IPS-20b (cell line): ENCODE measurements at regions not wholly inside any gene's neighbourhood (a gene's known extent, or its start where the extent isn't known, plus 50 kb on each side); places are given as distances from the start of the nearest gene placed in this dataset.
"Not testable (repeated sequence)": the region's sequence is repeated elsewhere in the genome, so short reads cannot be mapped to it uniquely, and the experiment has no call there.

Experiments
- H3K27ac ChIP-seq: one replicate; pipeline ENCODE4 v1.5.1; 2013; ENCODE audit warnings: low read length
- H3K27me3 ChIP-seq: 2 replicates; pipeline ENCODE4 v1.6.1; 2013; ENCODE audit warnings: mild to moderate bottlenecking, low read length, inconsistent platforms; ENCODE audit not compliant: insufficient read depth
- H3K36me3 ChIP-seq: 2 replicates; pipeline ENCODE4 v1.6.1; 2013; ENCODE audit warnings: low read depth, mild to moderate bottlenecking, inconsistent platforms, low read length, moderate library complexity; ENCODE audit not compliant: insufficient read depth
- H3K4me1 ChIP-seq: 2 replicates; pipeline ENCODE4 v1.6.1; 2013; ENCODE audit warnings: mild to moderate bottlenecking, control low read depth, inconsistent platforms, low read length, moderate library complexity; ENCODE audit not compliant: insufficient read depth
- H3K4me3 ChIP-seq: 2 replicates; pipeline ENCODE4 v1.5.1; 2013; ENCODE audit warnings: mild to moderate bottlenecking, low read length, inconsistent platforms
- H3K9ac ChIP-seq: 2 replicates; pipeline ENCODE4 v1.6.1; 2013; ENCODE audit warnings: low read depth, mild to moderate bottlenecking, inconsistent platforms, low read length, moderate library complexity
- H3K9me3 ChIP-seq: 2 replicates; pipeline ENCODE4 v1.6.1; 2013; ENCODE audit warnings: mild to moderate bottlenecking, low read depth, low read length, inconsistent platforms; ENCODE audit not compliant: insufficient read depth

GRCh38 chr21:8757399-8758093 is 1763.8 kb upstream of the TPTE start:
- not testable (repeated sequence) for H3K27me3 ChIP-seq, H3K27ac ChIP-seq, H3K36me3 ChIP-seq, H3K4me1 ChIP-seq, H3K9ac ChIP-seq, H3K4me3 ChIP-seq
- H3K9me3 ChIP-seq, result peaks cover 47% of the 10 kb centered on the region

GRCh38 chr21:8758921-8759367 is 1762.4 kb upstream of the TPTE start:
- not testable (repeated sequence) for H3K27me3 ChIP-seq, H3K4me3 ChIP-seq, H3K27ac ChIP-seq, H3K4me1 ChIP-seq, H3K9ac ChIP-seq, H3K36me3 ChIP-seq
- peaks cover 60% of the 10 kb centered on the region for H3K9me3 ChIP-seq

- H3K27me3 ChIP-seq, H3K27ac ChIP-seq, H3K36me3 ChIP-seq, H3K4me3 ChIP-seq, H3K9ac ChIP-seq, H3K4me1 ChIP-seq: not testable (repeated sequence)
- H3K9me3 ChIP-seq, result peaks cover 75% of the 10 kb centered on the region
These were observed 1759.1 kb upstream of the TPTE start for GRCh38 chr21:8762241-8762640.

- H3K4me3 ChIP-seq, H3K27me3 ChIP-seq, H3K9ac ChIP-seq, H3K36me3 ChIP-seq, H3K27ac ChIP-seq, H3K4me1 ChIP-seq: not testable (repeated sequence)
- peaks cover 56% of the 10 kb centered on the region for H3K9me3 ChIP-seq
These were observed 1757.0 kb upstream of the TPTE start for GRCh38 chr21:8764416-8764815.

GRCh38 chr21:8766142-8766541 is 1755.2 kb upstream of the TPTE start:
- H3K9ac ChIP-seq, H3K27ac ChIP-seq, H3K36me3 ChIP-seq, H3K27me3 ChIP-seq, H3K4me1 ChIP-seq, H3K4me3 ChIP-seq: not testable (repeated sequence)
- peaks cover 48% of the 10 kb centered on the region for H3K9me3 ChIP-seq

GRCh38 chr21:8772910-8773514 is 1748.4 kb upstream of the TPTE start:
- not testable (repeated sequence) for H3K36me3 ChIP-seq, H3K4me3 ChIP-seq, H3K4me1 ChIP-seq, H3K27me3 ChIP-seq, H3K9ac ChIP-seq, H3K27ac ChIP-seq
- peaks cover 23% of the 10 kb centered on the region for H3K9me3 ChIP-seq

- not testable (repeated sequence) for H3K9ac ChIP-seq, H3K27ac ChIP-seq, H3K36me3 ChIP-seq, H3K27me3 ChIP-seq, H3K4me3 ChIP-seq, H3K4me1 ChIP-seq
- peaks cover 39% of the 10 kb centered on the region for H3K9me3 ChIP-seq
These were observed 1745.7 kb upstream of the TPTE start for GRCh38 chr21:8775591-8776215.

- not testable (repeated sequence) for H3K9ac ChIP-seq, H3K4me1 ChIP-seq, H3K27ac ChIP-seq, H3K4me3 ChIP-seq, H3K27me3 ChIP-seq, H3K36me3 ChIP-seq
- peaks cover 34% of the 10 kb centered on the region for H3K9me3 ChIP-seq
These were observed 1744.1 kb upstream of the TPTE start for GRCh38 chr21:8777260-8777659.

GRCh38 chr21:8778323-8779085 is 1742.9 kb upstream of the TPTE start:
- H3K27ac ChIP-seq, H3K27me3 ChIP-seq, H3K4me1 ChIP-seq, H3K4me3 ChIP-seq, H3K9ac ChIP-seq, H3K36me3 ChIP-seq: not testable (repeated sequence)
- peaks cover 31% of the 10 kb centered on the region for H3K9me3 ChIP-seq

GRCh38 chr21:8812840-8813239 is 1708.5 kb upstream of the TPTE start:
- not testable (repeated sequence) for H3K36me3 ChIP-seq, H3K27me3 ChIP-seq, H3K27ac ChIP-seq, H3K9me3 ChIP-seq, H3K9ac ChIP-seq, H3K4me3 ChIP-seq, H3K4me1 ChIP-seq

- H3K4me1 ChIP-seq, H3K4me3 ChIP-seq, H3K27ac ChIP-seq, H3K9me3 ChIP-seq, H3K9ac ChIP-seq, H3K27me3 ChIP-seq, H3K36me3 ChIP-seq: not testable (repeated sequence)
These were observed 1687.1 kb upstream of the TPTE start for GRCh38 chr21:8834264-8834663.
